ENCODE measurements at regions not wholly inside any gene's neighbourhood (a gene's known extent, or its start where the extent isn't known, plus 50 kb on each side); places are given as distances from the start of the nearest gene placed in this dataset.
"Not testable (repeated sequence)": the region's sequence is repeated elsewhere in the genome, so short reads cannot be mapped to it uniquely, and the experiment has no call there.

DNA sequence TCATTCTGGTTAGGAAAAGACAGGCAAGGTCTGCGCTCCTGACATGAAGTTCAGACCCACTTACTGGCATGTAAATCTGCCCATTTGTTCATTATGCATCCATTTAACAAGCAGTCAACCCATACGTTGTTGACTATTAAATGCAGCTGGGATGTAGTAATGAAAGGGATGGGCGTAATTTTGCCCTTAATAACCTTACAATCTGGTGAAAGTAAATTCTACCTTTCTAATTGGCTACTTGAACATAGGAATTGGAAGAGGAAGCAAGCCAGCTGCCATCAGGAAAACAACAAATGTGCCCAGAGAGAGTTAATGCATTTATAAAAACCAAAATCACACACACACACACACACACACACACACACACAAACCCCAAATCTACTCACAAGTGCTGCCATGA is 170.2 kb upstream of the PITRM1 start:
- no peak for DNase-seq (ENCODE audit: low spot score)

DNA sequence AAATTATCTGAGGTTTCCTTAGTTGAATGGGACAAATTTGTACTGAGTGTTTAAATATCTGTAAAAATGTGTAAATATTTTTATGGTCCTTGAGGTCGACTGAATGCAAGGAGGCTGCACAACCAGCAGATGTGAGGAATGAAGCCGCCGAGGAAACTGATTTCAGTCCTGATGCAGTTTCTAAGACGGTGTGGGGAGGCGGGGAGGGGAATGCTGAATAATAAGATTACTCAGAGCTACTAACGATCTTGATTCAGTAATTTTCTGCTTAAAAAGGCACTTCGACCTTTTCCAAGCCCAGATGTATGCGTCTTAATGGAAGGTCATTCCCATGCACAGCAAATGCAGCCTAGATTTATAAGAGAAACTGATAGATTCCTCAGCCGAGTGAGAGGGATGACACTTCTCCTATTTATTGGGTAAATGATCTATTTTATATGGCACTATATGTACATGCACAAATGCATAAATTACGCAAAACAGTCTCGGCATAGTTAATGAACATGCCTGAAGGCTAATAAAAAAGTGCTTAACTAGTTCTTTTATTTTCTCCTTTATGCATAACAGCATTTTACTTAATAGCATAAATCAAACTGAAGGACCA is 167.6 kb upstream of the PITRM1 start:
- DNase-seq (ENCODE audit: low spot score) = no peak

DNA sequence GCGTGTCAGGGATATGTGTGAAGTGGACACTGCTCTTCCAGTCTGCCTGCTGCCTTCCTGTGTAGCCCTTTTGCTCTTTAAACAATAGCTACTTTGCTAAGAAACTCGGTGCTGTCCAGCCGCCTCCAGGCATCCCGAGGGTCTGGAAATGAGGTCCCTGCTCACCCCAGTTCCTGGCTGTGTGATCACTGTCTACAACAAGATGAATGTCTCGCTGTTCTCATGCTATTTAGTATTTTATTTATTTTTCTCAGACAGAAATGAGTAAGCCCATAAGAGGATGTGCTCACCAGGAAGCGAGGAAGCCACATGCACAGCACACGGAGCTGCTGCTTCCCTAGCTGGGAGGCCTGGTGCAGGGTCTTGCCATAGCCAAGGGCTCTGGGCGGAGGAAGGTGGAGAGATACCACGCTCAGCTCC is 167.0 kb upstream of the PITRM1 start:
- DNase-seq (ENCODE audit: low spot score) = no peak

DNA sequence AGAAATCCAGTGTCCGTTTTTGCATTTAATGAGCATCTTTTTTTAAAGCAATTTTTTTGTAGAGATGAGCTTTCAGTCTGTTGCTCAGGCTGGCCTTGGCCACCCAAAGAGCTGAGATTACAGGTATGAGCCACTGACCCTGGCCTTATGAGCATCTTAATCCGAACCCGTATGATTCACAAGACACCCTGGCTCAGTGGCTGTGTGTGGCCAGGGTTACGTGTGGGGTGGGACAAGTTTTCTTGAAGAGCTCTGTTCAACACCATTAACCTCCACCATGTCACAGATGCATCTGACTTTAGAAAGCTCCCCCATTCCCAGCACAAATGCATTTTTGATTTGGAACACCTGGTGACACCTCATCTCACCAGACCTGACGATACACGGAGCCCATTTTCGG is 166.5 kb upstream of the PITRM1 start:
- no peak for DNase-seq (ENCODE audit: low spot score)

DNA sequence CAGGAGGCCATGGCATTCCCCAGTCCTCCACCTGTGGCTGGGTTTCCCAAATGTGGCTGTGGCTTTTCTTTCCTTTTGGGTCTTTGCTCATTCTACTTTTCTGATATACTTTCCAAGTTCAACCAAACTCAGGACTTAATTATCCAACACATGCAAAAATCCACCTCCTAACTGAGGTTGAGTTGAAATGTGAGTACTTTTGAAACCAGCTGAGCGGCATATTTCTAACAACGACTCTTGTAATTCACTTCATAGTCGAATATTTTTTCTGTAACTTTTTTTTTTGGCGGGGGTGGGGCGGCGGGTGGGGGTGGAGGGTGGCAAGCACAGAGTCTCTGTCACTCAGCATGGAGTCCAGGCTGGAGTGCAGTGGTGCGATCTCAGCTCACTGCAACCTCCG is 165.2 kb upstream of the PITRM1 start:
- DNase-seq (ENCODE audit: low spot score) = no peak

DNA sequence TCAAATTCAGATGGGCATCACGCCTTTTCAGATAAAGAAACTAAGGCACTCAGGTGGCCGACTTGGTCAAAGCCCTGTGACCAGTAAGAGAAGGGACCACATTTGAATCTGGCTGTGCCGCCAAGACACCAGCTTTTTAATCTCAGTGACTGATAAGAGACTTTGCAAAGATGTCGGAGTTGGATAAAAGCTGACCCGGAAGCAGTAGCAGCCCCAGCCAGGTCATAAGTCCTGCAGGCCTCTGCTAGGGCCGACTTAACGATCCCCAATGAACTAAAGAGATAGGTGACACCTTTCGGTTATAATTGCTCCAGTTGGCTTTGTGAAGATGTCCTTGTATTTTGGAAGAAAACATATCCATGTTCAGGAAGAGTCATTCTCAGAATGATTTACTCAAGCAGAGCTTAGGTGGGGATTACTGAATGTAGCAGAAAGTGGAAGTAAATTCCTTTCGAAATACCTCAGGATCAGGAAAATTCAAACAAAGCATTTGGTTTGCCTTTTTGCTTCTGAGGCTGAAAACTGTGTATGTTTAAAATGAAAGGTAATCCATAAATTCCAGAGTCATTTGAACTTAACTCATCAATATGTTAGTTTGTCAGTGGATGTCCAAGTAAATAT is 164.2 kb upstream of the PITRM1 start:
- DNase-seq (ENCODE audit: low spot score) = no peak

DNA sequence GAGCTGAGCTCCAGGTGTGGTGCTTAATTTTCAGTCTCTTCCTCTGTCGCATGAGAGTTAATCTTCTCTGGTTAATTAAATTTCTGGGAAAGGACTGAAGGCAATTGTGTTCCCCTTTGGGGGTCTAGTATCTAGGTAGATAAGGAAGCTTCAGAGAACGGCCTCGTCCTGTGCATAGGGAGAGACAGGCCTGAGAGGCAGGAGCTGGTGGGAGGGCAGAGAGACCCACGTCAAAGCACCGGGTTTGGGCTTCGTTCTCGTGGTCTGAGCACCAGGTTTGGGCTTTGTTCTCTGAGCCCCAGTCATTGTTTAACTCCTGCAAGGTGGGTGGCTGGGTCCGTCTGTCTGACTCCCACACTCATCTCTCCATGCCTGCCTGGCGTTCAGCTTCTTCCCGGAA is 160.8 kb upstream of the PITRM1 start:
- DNase-seq (ENCODE audit: low spot score) = no peak

DNA sequence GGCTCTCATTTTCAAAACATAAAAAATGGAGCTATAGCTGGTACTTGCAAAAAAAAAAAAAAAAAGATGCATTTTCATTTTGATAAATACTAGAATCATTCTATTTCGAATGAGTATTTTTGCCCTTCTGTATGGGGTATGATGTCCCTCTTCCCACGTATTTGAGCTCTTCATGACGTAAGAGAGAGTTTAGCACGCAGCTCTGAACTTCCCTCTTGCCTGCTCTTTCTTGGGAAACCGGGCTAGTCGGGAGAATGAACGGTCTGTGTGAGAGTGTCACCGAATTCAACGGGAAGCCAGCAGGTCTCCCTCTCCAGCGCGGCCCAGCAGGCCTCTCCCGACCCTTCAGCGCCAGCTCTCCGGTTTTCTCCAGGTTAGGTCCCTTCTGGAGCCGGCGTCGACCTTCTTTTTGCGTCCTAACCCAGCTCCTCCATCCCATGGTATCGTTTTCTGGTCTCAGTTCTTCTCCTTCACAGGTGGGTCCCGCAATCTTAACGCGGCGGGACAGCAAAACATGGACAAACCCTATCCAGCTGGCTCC is 159.2 kb upstream of the PITRM1 start:
- no peak for DNase-seq (ENCODE audit: low spot score)

DNA sequence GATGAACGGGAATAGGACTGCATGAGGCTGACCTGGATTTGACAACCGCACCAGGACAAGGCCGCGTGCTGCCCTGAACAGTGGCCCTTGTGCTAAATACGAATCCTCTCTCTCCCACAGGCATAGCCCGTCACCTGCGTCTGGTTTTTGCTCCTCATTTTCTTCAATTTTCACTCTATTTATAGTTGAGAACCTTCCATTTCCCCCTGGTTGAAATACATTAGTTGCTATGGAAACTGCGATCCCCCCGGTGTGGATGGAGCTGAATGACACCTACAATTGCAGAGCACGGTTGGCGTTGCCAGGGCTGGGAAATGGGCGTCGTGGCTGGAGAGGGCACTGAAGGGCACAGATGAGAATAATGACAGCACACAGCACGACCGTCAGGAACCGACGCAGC is 158.6 kb upstream of the PITRM1 start:
- no peak for DNase-seq (ENCODE audit: low spot score)

DNA sequence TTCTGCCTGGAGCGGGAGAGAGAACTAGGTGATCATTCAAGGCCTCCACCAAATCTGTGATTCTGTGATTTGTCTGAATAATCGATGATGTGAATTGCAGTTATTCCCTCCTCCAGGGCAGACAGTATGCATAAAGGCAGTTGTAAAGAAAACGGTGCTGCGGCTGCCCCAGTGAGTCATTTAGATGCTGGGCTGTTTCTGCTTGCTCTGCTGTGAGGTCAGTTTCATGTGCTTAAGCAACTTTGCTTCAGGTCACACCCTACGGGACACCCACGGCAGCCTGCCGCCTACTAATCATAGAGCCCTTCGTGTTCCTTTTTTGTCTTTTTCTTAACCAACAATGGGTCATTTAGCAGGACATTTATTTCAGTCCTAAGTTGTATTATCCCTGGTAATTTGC is 158.1 kb upstream of the PITRM1 start:
- no peak for DNase-seq (ENCODE audit: low spot score)

DNA sequence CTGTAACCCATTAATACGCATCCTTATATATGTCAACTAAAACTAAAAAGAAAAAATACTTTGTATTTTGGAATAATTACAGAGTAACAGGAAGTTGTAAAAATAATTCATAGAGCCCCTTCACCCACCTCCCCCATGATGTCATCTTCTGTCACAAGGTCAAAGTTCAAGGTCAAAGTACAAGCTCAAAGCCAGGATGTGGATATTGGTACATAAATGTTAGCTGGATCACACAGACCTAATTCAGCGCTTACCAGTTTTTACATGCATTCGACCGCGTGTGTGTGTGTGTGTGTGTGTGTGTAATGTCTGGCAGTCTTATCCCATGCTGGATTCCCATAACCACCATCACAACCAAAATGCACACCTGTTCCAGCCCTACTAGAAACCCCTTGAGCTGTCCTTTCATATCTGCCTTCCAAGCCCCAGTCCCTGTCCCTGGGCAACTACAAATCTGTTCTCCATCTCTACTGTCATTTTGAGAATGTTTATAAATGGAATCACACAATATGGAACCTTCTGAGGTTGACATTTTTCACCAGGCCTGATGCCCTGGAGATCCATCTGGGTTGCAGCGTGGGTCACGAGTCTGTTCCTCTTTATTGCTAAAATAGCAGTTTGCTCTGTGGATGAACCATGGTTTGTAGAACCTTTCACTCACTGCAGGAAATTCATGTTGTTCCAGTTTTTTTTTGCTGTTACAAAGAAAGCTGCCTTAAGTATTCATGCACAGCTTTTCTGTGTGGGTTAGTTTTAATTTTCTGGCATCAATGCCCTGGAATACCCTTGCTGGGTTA is 153.6 kb upstream of the PITRM1 start:
- DNase-seq (ENCODE audit: low spot score) = no peak

DNA sequence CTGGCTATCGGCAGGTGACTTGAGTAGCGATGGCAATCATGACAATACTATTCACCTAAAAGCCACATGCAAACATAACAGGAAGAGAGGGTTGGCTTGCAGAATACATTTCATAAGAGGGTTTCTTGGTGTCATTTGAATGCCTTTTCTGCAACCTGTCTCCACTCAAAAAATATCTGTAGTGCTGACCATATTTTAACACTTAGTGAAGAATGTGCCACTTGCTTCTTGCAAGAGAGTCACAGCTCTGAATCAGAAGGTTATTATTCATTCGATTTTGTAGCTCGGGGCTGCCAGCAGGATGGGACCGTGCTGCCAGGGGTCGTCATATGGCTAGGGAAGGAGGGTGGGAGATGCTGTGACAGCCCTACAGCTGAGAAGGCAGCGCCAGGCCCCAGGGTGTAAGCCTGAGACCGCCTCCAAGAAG is 152.0 kb upstream of the PITRM1 start:
- DNase-seq (ENCODE audit: low spot score) = no peak

DNA sequence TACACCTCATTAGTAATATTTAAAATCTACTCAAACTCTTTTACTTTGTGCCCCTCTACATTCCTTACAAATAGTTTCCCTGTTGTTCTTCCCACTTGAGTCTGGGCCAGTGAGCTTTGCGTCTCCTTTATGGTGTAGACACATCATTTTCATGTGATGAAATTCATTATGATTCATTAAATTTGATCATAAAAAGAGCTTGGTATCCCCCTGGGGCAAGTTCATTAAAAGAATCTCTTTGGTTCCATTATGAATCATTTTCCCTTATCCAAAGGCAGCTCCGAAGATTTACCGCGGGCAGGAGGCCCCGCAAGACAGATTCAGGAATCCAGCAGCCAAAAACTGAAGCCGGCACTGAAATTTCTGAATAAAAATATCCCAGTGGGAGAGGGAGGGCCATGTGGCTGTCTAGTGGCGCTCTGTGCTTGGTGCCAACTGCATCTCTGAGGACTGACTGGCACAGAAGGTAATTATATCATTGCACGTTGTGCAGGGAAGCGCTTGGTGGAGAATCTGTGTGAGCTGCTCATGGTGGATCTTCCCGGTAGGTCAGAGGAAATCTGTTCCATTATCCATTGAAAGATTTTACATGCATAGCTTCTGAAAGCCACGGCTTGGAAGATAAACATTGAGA is 151.4 kb upstream of the PITRM1 start:
- DNase-seq (ENCODE audit: low spot score) = no peak

DNA sequence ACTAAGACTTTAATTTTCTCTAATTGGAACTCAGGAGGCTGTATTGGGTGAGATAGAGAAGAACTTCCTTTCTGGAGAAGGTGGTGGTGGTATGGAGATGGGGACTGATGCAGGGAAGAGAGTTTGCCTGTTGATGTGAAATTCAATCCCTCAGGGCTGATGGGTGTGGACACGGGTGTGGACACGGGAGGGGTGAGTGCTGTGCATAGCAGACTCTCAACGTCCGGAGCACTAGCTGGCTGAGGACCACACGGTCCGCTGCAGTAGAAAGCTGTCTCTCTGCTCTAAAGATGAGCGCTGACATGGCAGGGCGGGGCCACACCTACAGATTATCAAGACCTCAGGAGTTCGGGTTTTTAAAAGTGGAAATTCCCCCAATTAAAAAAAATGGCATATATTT is 148.5 kb upstream of the PITRM1 start:
- DNase-seq (ENCODE audit: low spot score) = no peak

DNA sequence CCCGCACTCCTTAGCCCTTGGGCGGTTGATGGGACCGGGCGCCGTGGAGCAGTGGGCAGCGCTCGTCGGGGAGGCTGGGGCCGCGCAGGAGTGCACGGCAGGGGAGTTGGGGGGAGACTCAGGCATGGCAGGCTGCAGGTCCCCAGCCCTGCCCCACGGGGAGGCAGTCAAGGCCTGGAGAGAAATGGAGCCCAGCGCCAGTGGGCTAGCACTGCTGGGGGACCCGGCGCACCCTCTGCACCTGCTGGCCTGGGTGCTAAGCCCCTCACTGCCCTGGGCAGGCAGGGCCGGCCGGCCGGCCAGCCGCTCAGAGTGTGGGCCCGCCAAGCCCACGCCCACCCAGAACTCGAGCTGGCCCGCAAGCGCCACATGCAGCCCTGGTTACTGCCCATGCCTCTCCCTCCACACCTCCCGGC is 147.2 kb upstream of the PITRM1 start:
- DNase-seq (ENCODE audit: low spot score) = no peak

DNA sequence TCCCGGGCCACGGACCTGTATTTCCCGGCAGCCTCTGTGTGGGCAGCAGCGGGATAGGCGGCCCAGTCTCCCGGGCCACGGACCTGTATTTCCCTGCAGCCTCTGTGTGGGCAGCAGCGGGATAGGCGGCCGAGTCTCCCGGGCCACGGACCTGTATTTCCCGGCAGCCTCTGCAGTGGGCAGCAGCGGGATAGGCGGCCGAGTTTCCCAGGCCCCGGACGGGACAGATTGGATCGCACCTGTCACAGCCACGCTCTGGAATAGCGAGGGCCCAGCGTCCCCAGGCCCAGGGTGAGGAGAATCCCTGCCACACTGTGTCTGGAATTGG is 145.9 kb upstream of the PITRM1 start:
- DNase-seq (ENCODE audit: low spot score) = not testable (repeated sequence)

DNA sequence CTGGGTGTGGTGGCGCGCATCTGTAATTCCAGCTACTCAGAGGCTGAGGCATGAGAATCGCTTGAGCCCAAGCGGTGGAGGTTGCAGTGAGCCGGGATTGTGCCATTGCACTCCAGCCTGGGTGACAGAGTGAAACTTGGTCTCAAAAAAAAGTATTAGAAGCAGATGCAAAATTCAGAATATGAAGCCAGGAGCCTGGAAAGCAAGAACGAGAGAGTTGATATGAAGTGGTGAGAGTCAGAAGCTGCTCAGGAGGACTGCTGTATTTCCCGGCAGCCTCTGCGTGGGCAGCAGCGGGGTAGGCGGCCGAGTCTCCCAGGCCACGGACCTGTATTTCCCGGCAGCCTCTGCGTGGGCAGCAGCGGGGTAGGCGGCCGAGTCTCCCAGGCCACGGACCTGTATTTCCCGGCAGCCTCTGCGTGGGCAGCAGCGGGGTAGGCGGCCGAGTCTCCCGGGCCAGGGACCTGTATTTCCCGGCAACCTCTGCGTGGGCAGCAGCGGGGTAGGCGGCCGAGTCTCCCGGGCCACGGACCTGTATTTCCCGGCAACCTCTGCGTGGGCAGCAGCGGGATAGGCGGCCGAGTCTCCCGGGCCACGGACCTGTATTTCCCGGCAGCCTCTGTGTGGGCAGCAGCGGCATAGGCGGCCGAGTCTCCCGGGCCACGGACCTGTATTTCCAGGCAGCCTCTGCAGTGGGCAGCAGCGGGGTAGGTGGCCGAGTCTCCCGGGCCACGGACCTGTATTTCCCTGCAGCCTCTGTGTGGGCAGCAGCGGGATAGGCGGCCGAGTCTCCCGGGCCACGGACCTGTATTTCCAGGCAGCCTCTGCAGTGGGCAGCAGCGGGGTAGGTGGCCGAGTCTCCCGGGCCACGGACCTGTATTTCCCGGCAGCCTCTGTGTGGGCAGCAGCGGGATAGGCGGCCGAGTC is 145.2 kb upstream of the PITRM1 start:
- not testable (repeated sequence) for DNase-seq (ENCODE audit: low spot score)

DNA sequence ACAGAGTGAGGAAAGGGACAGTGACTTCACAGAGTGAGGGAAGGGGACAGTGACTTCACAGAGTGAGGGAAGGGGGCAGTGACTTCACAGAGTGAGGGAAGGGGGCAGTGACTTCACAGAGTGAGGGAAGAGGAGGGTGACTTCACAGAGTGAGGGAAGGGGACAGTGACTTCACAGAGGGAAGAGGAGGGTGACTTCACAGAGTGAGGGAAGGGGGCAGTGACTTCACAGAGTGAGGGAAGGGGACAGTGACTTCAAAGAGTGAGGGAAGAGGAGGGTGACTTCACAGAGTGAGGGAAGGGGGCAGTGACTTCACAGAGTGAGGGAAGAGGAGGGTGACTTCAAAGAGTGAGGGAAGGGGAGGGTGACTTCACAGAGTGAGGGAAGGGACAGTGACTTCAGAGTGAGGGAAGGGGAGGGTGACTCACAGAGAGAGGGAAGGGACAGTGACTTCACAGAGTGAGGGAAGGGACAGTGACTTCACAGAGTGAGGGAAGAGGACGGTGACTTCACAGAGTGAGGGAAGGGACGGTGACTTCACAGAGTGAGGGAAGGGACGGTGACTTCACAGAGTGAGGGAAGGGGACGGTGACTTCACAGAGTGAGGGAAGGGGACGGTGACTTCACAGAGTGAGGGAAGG is 142.0 kb upstream of the PITRM1 start:
- not testable (repeated sequence) for DNase-seq (ENCODE audit: low spot score)

DNA sequence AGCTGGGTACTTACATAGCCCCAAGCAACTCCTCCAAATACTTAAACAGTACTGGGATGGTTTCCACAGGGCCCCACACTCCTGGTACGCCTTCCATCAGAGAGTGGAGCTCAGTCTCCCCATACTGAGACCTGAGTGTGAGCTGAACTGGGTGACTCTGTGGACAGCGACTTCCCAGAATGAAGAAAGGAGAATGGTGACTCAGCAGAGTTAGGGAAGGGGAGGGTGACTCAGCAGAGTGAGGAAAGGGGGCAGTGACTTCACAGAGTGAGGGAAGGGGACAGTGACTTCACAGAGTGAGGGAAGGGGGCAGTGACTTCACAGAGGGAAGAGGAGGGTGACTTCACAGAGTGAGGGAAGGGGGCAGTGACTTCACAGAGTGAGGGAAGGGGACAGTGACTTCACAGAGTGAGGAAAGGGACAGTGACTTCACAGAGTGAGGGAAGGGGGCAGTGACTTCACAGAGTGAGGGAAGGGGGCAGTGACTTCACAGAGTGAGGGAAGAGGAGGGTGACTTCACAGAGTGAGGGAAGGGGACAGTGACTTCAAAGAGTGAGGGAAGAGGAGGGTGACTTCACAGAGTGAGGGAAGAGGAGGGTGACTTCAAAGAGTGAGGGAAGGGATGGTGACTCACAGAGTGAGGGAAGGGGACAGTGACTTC is 141.3 kb upstream of the PITRM1 start:
- not testable (repeated sequence) for DNase-seq (ENCODE audit: low spot score)

DNA sequence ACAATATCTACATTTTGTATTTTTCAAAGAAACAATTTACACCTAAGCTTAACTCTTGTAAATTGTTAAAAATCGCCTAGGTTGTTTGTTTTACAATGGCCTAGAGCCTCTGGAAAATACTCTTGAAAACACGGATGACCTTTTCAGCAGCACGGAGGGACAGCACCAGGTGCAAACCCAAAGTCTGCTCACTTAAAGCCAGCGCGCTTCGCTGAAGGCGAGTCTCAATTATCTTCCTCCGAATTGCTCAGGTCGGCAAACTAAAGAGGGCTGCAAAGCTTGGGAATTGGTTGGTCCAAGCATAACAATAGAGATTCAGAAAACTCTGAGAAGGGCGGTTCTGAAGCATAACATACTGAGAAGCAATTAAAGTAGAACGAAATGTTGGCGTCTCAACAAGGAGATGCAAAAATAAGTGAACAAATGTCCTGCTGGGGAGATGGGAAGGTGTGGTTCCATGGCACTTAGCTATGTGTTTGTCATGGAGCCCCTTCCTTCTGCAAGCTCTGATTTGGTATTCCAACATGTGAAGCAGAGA is 139.9 kb upstream of the PITRM1 start:
- DNase-seq (ENCODE audit: low spot score) = no peak

Measured in D341Med (cell line).